ENCODE measurements at regions not wholly inside any gene's neighbourhood (a gene's known extent, or its start where the extent isn't known, plus 50 kb on each side); places are given as distances from the start of the nearest gene placed in this dataset.

DNA sequence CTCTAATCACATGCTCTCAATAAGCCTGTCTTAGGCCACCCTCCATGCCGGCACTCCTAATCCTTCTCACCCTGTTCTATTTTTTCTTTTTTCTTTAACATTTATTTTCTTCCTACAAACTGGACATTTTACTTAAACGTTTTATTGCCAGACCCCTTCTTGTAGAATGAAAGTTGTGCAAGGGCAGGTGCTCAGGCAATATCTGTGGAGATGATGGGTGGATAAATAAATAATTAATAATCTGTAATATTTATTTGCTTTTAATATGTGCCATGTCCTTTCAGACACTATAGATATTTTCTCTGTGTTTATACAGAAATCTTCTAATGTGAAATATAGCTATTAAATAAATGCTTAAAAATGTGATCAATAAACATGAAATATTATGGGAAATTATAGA is 815.7 kb upstream of the MIR17HG start:
- H3K4me1 Mint-ChIP-seq: no peaks in the 10 kb centered on the region
- DNase-seq: no peak
- no peak overlapping the region for H3K4me3 Mint-ChIP-seq
- no peak overlapping the region for H3K27ac Mint-ChIP-seq
- peaks cover 3% of the 10 kb centered on the region for H3K9me3 Mint-ChIP-seq
- no peaks in the 10 kb centered on the region for H3K27me3 Mint-ChIP-seq
- H3K36me3 Mint-ChIP-seq: no peaks in the 10 kb centered on the region

DNA sequence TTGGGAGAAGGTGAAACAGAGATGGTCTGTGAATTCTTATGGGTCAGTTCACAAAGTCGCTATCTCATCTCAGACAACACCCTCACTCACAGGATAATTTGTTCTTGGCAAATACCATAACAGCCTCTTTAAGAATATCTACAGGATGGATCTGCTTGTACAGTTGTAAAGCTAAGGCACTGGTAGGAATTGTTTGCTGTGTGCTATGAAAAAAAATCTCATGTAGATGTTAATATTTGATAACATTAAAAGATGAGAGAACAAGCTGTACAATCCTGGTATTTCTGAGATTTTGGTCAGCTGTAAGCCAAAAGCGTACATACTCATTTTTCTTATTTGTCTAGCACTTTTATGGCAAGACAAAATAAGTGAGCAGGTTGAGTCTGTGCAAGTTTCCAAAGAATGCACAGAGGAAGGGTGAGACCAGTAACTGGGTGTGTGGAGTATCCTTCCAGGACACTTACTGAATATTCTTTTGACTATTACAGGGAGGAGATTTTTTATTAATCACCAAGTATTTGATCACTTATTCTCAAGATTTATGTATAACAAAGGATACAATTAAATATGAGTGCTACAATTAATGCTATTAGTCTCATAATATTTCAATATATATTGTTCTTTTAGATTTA is 814.5 kb upstream of the MIR17HG start:
- Mint-ChIP-seq H3K4me3 (no peak overlapping the region), H3K27ac (no peak overlapping the region), H3K36me3 (no peaks in the 10 kb centered on the region), H3K4me1 (no peaks in the 10 kb centered on the region), H3K9me3 (peaks cover 3% of the 10 kb centered on the region), H3K27me3 (no peaks in the 10 kb centered on the region)
- no peak for DNase-seq

DNA sequence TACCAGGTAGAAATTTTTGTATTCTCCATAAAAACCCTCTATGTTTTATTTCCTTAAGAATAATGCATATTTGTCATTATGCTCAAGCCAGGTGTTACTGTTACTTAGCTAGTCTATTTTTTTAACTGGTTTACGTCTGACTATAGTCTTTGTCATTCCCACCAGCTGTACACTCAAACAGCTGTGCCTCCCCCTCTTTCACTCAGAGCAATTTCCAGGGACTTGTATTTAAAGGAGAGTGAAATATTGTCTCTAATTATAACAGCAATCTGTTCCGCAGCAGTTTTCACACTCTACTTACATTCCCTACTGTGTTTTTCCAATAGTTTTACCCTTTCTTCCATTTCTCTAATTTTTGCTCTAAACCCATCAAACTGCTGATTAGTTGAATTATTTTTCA is 813.6 kb upstream of the MIR17HG start:
- no peaks in the 10 kb centered on the region for H3K27me3 Mint-ChIP-seq
- H3K4me1 Mint-ChIP-seq: no peaks in the 10 kb centered on the region
- no peak overlapping the region for H3K27ac Mint-ChIP-seq
- H3K9me3 Mint-ChIP-seq: peaks cover 8% of the 10 kb centered on the region
- no peaks in the 10 kb centered on the region for H3K36me3 Mint-ChIP-seq
- H3K4me3 Mint-ChIP-seq: no peak overlapping the region
- no peak for DNase-seq

DNA sequence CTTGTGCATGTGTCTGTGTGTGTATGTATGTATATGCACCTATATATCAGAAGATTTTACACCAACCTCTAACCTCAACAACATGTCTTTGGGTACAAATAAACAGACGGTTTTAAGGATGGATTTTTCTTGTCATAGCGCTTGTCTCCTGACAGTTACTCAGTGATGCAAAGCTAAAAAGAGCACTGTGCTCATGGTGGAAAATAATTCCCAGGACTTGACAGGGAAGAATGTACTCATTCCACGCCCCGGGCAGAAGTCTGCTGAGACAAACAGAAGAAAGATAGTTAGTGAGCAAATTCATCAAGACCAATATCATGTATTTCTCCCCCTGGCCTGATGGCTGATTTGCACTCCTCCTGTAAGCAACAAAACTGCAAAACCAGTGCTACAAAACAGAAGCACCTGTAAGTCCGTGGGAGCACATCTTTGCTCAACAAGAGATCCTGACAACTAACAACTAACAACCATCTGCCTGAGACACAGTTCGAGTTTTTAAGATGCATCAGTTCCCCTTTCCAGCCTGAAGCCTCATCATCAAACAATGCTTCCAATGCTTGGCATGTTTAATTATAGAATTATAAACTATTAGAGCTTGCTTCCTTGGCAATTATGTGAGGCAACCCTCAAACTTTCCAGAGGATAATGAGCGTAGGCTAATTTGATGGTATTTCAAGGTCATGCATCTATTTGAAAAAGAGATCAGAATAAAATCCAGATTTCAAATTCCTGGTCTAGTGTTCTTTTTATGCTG is 812.7 kb upstream of the MIR17HG start:
- Mint-ChIP-seq H3K9me3 (peaks cover 8% of the 10 kb centered on the region), H3K27me3 (no peaks in the 10 kb centered on the region), H3K36me3 (no peaks in the 10 kb centered on the region), H3K4me1 (no peaks in the 10 kb centered on the region), H3K4me3 (no peak overlapping the region), H3K27ac (no peak overlapping the region)
- no peak for DNase-seq

DNA sequence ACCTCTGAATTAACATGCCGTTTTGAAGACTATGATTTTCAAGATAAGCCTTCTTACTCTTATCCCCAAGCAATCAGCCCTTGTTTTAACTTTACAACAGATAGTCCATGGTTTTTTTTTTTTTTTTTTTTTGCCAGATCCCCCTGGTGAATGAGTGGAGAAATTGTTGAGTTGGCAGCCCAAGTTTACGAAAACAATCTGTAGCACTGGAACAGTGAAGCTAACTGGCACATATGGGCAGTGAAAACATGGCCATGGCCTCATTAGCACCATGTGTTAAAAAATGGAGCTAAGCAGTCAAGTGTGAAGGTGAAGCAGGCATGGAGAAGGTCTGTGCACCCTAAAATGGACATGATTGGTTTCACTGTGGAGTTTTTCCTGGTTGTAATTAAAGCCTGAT is 812.1 kb upstream of the MIR17HG start:
- no peak overlapping the region for H3K4me3 Mint-ChIP-seq
- H3K4me1 Mint-ChIP-seq: no peaks in the 10 kb centered on the region
- H3K27me3 Mint-ChIP-seq: no peaks in the 10 kb centered on the region

DNA sequence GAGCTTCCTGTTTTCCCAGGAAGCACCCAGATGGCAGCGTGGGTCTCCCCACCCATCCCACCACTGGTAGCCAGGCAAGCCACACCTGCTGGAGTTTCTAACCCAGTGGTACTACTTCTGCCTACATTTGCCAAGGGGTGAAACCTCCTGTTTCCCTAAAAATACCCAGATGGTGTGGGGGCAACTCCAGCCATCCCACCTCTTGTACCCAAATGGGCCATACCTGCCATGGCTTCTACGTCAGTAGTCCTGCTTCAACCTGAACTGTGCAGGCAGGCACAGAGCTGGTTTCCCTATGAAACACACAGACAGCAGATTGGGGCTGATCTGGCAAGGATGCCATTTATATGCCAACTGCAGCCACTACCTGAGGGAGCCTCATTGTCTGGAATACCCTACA is 809.4 kb upstream of the MIR17HG start:
- no peak overlapping the region for H3K4me3 Mint-ChIP-seq

More for the DNA sequence above, 812.1 kb upstream of the MIR17HG start:
- H3K9me3 Mint-ChIP-seq: peaks cover 11% of the 10 kb centered on the region
- H3K36me3 Mint-ChIP-seq: no peaks in the 10 kb centered on the region
- DNase-seq: no peak
- H3K27ac Mint-ChIP-seq: no peak overlapping the region

DNA sequence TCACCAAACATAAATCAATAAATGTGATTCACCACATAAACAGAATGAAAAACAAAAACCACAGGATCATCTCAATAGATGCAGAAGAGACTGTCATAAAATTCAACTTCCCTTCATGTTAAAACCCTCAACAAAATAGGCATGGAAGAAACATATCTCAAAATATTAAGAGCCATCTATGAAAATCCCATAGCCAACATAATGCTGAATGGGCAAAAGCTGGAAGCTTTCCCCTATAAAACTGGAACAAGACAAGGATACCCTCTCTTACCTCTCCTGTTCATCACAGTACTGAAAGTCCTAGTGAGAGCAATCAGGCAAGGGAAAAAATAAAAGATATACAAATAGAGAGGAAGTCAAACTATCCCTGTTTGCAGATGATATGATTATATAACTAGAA is 806.1 kb upstream of the MIR17HG start:
- no peak for DNase-seq
- no peak overlapping the region for H3K4me3 Mint-ChIP-seq
- H3K9me3 Mint-ChIP-seq: peaks cover 11% of the 10 kb centered on the region
- H3K27me3 Mint-ChIP-seq: no peaks in the 10 kb centered on the region
- H3K27ac Mint-ChIP-seq: no peak overlapping the region
- no peaks in the 10 kb centered on the region for H3K36me3 Mint-ChIP-seq
- H3K4me1 Mint-ChIP-seq: no peaks in the 10 kb centered on the region

More for the DNA sequence above, 809.4 kb upstream of the MIR17HG start:
- Mint-ChIP-seq H3K36me3 (no peaks in the 10 kb centered on the region), H3K27me3 (no peaks in the 10 kb centered on the region), H3K27ac (no peak overlapping the region), H3K4me1 (no peaks in the 10 kb centered on the region), H3K9me3 (peaks cover 12% of the 10 kb centered on the region)
- no peak for DNase-seq

DNA sequence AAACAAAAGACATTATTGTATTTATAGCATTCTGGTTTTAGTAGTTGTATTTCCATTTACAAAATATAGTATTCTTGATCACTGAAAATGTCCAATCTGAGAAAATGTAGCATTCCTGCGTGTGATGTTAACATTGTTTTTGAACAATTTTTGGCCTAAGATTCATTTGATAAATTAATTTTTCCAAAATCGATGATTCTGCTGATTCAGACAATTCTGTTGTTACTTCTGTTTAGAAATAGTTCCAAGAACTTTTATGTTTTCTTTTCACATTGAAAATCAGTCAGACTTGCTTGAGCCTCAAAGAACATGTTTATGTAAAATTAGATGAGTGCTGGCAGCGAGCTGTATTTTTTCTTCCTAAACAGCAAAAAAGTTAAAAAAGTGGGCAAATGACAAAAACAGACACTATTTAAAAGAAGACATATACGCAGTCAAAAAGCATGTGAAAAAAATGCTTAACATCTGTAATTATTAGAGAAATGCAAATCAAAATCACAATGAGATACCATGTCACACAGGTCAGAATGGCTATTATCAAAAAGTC is 804.5 kb upstream of the MIR17HG start:
- Mint-ChIP-seq H3K27ac (no peak overlapping the region), H3K27me3 (no peaks in the 10 kb centered on the region), H3K4me1 (no peaks in the 10 kb centered on the region), H3K4me3 (no peak overlapping the region), H3K9me3 (peaks cover 13% of the 10 kb centered on the region), H3K36me3 (no peaks in the 10 kb centered on the region)
- DNase-seq: no peak

DNA sequence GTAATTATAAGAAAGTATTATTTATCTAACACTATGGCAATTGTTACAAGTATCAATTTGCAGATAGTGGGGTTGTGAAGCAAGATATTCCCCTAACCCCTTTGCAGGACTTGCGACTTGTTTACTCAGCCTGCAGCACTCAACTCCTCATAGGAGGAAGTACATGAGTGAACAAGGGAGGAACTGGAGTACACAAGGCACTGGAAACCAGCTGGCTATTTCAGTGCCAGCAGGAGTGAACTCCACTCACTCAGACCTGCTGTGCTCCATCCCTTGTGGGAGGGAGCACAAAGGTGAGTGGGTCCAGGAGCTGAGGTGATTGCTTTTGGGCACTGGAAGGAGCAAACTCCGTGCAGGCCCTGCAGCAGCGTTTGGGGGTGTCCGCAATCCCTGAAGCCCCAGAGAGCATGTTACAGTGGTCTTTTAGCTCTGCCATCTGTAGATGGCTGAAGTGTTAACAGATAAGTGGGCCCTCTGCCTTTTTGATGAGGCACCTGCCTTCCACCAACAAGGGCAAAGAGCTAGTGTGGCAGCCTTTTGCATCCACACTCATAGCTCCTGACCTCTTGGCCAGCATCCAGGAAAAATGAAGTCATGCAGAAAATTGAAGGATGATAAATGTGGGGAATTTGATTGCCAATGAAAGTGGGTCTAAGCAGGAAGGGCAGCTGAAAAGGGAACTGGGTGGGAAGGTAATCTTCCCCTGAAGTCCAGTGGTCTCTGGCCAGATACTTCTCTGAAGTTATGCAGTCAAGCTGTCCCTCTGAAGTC is 802.2 kb upstream of the MIR17HG start:
- peaks cover 10% of the 10 kb centered on the region for H3K9me3 Mint-ChIP-seq
- H3K27ac Mint-ChIP-seq: no peak overlapping the region
- no peak for DNase-seq
- H3K4me1 Mint-ChIP-seq: no peaks in the 10 kb centered on the region
- no peaks in the 10 kb centered on the region for H3K36me3 Mint-ChIP-seq
- no peak overlapping the region for H3K4me3 Mint-ChIP-seq
- no peaks in the 10 kb centered on the region for H3K27me3 Mint-ChIP-seq

DNA sequence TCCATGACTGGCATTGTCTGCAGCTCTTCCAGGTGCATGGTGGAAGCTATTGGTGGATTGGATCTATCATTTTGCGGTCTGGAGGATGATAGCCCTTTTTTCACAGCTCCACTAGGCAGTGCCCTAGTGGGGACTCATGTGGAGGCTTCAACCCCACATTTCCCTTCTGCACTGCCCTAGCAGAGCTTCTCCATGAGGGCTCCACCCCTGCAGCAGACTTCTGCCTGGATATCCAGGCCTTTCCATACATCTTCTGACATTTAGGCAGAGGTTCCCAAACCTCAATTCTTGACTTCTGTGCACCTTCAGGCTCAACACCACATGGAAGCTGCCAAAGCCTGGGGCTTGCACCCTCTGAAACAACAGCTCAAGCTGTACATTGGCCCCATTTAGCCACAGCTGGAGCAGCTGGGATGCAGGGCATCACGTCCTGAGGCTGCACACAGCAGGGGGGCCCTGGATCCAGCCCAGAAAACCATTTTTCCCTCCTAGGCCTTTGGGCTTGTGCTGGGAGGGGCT is 800.2 kb upstream of the MIR17HG start:
- no peak overlapping the region for H3K4me3 Mint-ChIP-seq
- no peaks in the 10 kb centered on the region for H3K36me3 Mint-ChIP-seq
- no peak for DNase-seq
- no peaks in the 10 kb centered on the region for H3K4me1 Mint-ChIP-seq
- H3K27me3 Mint-ChIP-seq: no peaks in the 10 kb centered on the region
- no peak overlapping the region for H3K27ac Mint-ChIP-seq
- H3K9me3 Mint-ChIP-seq: peaks cover 7% of the 10 kb centered on the region

DNA sequence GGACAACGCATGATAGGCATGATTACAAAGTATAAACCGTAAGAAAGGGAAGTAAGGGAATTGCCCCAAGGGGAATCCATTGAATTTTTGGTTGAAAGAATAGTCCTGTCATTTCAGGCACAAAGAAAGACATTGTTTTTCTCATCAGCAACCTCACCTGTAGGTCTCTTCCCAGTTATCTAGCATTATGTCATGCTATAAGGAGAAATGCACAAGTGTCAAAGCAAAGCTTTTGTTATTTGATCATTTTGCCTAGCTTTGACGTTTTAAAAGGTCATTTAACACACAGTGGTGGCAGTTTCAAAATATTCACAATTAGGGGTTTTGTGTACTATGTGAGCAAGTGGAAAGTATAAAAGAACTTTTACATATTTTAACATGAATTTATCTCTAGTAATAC is 796.2 kb upstream of the MIR17HG start:
- DNase-seq: no peak
- Mint-ChIP-seq H3K27me3 (no peaks in the 10 kb centered on the region), H3K4me1 (no peaks in the 10 kb centered on the region), H3K36me3 (no peaks in the 10 kb centered on the region), H3K9me3 (peaks cover 7% of the 10 kb centered on the region), H3K4me3 (no peak overlapping the region), H3K27ac (no peak overlapping the region)

DNA sequence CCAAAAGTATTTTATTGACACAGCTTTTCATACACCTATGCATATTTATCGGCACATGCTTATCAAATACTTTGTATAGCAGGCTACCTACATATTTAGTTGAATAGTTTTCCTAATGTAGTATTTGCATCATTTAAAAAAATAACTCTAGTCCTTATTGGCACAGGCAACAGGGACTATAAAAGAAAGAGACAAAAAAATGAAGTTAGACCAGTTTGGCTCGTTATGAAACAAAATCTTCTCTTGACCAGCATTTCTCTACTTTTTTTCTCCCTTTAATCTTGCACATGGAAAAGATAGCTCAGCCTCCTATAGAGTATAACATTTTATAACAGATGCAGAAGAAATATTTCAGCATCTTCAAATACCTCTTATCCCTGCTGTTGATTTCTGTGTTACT is 794.8 kb upstream of the MIR17HG start:
- Mint-ChIP-seq H3K9me3 (peaks cover 9% of the 10 kb centered on the region), H3K4me3 (no peak overlapping the region), H3K36me3 (no peaks in the 10 kb centered on the region), H3K27me3 (no peaks in the 10 kb centered on the region), H3K4me1 (no peaks in the 10 kb centered on the region), H3K27ac (no peak overlapping the region)
- DNase-seq: no peak

DNA sequence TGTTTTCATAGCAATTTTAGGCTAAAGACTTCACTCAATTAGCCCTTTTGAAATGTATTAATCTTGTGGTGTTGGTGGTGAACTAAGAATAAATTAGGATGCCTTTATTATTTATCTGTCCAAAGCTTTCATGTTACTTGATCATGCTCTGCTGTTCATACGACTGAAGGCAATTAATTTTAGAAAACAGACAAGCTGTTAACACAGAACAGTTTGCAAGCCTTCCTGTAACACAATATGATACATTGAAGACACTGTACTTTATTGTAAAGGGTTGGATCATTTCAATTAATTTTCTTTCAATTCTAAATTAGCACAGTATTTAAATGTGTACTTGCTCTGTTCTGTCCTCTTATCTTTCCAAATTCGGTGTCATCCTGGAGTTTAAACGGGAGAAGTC is 794.3 kb upstream of the MIR17HG start:
- Mint-ChIP-seq H3K27ac (no peak overlapping the region), H3K4me3 (no peak overlapping the region), H3K4me1 (no peaks in the 10 kb centered on the region), H3K9me3 (peaks cover 6% of the 10 kb centered on the region), H3K27me3 (no peaks in the 10 kb centered on the region), H3K36me3 (no peaks in the 10 kb centered on the region)
- no peak for DNase-seq

DNA sequence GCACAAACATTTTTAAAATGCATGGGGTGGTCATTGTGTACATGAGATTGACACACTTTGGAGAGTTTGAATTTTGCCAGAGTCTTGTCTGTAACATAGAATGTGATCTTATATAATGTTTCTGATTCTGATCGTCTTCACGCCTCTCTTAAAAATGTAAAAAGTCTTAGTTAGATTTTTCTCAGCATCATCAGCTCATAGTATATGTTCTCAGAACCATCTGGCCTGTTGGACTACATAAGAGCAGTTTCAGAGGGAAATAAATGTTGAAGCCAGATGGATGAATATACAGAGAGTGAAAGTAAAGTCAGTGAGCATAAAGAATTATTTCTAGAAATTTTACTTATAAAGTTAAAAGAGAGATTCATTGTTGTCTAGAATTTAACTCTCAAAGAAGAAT is 789.9 kb upstream of the MIR17HG start:
- Mint-ChIP-seq H3K27me3 (no peaks in the 10 kb centered on the region), H3K27ac (no peak overlapping the region), H3K4me1 (no peaks in the 10 kb centered on the region), H3K36me3 (no peaks in the 10 kb centered on the region), H3K4me3 (no peak overlapping the region), H3K9me3 (peaks cover 6% of the 10 kb centered on the region)
- DNase-seq: no peak

DNA sequence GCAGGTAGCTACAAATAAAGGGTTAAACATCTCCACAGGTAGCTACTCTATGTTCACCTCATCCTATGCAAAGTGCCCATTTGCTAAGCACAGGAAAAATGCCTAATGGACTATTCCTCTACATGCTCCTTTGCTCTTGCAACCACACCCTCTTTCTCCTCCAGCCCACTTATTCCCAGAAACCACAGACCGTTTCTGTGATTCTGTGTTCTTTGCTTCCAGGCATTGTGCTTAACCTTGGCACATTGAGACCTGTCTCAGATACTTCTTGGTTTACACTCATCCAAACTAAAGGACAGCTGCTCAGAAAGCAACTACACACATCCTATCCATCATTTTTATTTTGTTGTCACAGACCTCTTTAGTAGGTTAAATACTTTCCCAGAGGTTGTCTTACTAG is 785.0 kb upstream of the MIR17HG start:
- H3K36me3 Mint-ChIP-seq: no peaks in the 10 kb centered on the region
- H3K27me3 Mint-ChIP-seq: no peaks in the 10 kb centered on the region
- peaks cover 7% of the 10 kb centered on the region for H3K9me3 Mint-ChIP-seq
- no peak for DNase-seq
- H3K4me1 Mint-ChIP-seq: no peaks in the 10 kb centered on the region
- no peak overlapping the region for H3K27ac Mint-ChIP-seq
- H3K4me3 Mint-ChIP-seq: no peak overlapping the region

Measured in activated naive CD8-positive, alpha-beta T cell treated with anti-CD3 and anti-CD28 coated beads for 36 hours (primary cell).